ENCODE measurements at regions not wholly inside any gene's neighbourhood (a gene's known extent, or its start where the extent isn't known, plus 50 kb on each side); places are given as distances from the start of the nearest gene placed in this dataset.

DNA sequence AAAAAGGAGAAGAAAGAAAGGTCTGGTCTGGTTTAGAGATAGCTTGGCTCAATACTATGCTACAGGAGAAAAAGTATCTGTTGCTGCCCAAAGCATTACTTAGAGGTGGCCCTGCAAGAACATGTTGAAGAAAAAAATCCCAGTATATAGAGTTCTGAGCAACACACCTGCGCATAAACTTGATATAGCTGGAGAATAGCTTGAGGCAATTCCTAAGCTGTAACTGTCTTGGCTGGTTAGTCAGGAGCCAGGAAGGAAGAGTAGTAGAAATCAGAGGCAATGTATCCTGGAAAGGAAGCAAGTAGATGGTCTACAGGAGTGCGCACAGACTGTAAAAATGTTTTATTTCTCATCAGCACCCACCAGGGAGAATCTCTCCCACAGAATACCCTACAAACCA lies 209.7 kb downstream of the SLITRK1 start:
- Histone ChIP-seq H2BK15ac (ENCODE audit: low read depth, low read length) (no peak overlapping the region), H2BK20ac (ENCODE audit: low read depth, low read length) (no peak overlapping the region), H3K18ac (ENCODE audit: low read depth, low read length) (no peak overlapping the region), H3K36me3 (ENCODE audit: control insufficient read depth, insufficient read depth, low read length) (no peaks in the 10 kb centered on the region), H3K14ac (replicated peaks; ENCODE audit: low read depth, low read length) (no peak overlapping the region), H3K79me1 (ENCODE audit: low read depth in 1 of 2, low read length in 2 of 2) (no peaks in the 10 kb centered on the region), H2AK9ac (replicated peaks; ENCODE audit: low read depth, low read length, poor library complexity) (no peak overlapping the region), H3K9ac (ENCODE audit: low read depth, low read length) (no peak overlapping the region), H3K4me2 (ENCODE audit: low read depth, low read length) (no peak overlapping the region), H3K4me1 (ENCODE audit: control insufficient read depth, insufficient read depth, low read length) (no peaks in the 10 kb centered on the region), H3K27me3 (ENCODE audit: control insufficient read depth, insufficient read depth, low read length) (no peaks in the 10 kb centered on the region), H3K23ac (ENCODE audit: low read depth, low read length) (no peak overlapping the region), H3K27ac (ENCODE audit: insufficient read depth, low read length) (no peak overlapping the region), H3K4me3 (ENCODE audit: insufficient read depth, low read depth, low read length) (no peak overlapping the region), H2AFZ (replicated peaks; ENCODE audit: low read length, poor library complexity) (no peak overlapping the region), H4K5ac (ENCODE audit: low read depth, low read length) (no peak overlapping the region), H3K9me3 (ENCODE audit: control insufficient read depth, insufficient read depth, low read length) (0 out of 2 replicates have a peak, but pooled peaks cover 3% of the 10 kb centered on the region), H3K56ac (ENCODE audit: extremely low read depth, insufficient read depth, low read length) (no peak overlapping the region), H2BK5ac (ENCODE audit: low read depth, low read length, poor library complexity, severe bottlenecking) (no peak overlapping the region), H3K4ac (ENCODE audit: low read depth, low read length) (no peak overlapping the region), H4K8ac (ENCODE audit: low read depth in 2 of 2, low read length in 2 of 2) (no peak overlapping the region), H2BK120ac (ENCODE audit: low read depth, low read length) (no peak overlapping the region), H3K9me1 (ENCODE audit: insufficient read depth, low read length) (no peaks in the 10 kb centered on the region), H2AK5ac (ENCODE audit: low read depth, low read length) (no peak overlapping the region), H4K91ac (ENCODE audit: insufficient read depth, low read depth, low read length) (no peak overlapping the region), H4K20me1 (ENCODE audit: insufficient read depth, low read length) (no peaks in the 10 kb centered on the region)
- intact Hi-C loops (cut with micrococcal nuclease): no loop called here
- CTCF ChIA-PET: no interaction called here
- in situ Hi-C loops (cut with MboI; ENCODE audit: low sequenced_read_pairs): no loop called here
- 60% methylated on average over 1 of the region's 2 CpGs; no CpG with 5 or more reads in 1 of the 2 experiments for WGBS, 2 experiments (ENCODE audit: extremely low coverage in 2 of 2, insufficient read length in 1 of 2)
- DNase-seq (no peak), ATAC-seq (ENCODE audit: low read depth) (no peak)
- BruUV-seq (replicated peaks): no TSS peak
- POLR2A ChIA-PET (ENCODE audit: unreplicated experiment): no interaction called here
- dilution Hi-C loops (cut with HindIII; ENCODE audit: low sequenced_read_pairs, unreplicated experiment): no loop called here
- TF ChIP-seq POLR2A (IDR thresholded peaks at IDR 0.05; ENCODE audit: low read depth, low read length): no peak
- no peak for TF ChIP-seq FOS (IDR thresholded peaks at IDR 0.05; ENCODE audit: low read depth, low read length)
- no peak for TF ChIP-seq CHD1 (IDR thresholded peaks at IDR 0.05; ENCODE audit: low read depth, low read length)

All from IMR-90 (cell line).